ENCODE measurements at regions not wholly inside any gene's neighbourhood (a gene's known extent, or its start where the extent isn't known, plus 50 kb on each side); places are given as distances from the start of the nearest gene placed in this dataset.

DNA sequence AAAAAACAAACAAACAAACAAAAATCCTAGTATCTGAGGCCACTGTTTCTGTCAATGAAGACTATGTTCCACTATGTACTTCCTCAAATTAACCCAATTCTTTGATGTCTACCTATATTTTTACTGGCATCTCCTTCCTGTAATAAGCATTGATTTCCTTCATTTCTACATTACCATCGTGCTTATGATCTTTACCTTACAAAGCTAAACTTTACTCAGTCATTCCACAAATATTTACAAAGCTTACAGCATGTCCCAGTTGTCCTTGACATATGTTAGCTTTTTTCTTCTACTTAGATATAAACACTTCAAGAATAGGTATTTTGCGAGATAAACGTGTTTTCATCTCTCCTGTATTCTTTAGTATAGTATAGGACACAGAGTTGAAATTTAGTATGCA, 1090.9 kb downstream of the PCDH9 start:
- TF ChIP-seq, protein P1, sequence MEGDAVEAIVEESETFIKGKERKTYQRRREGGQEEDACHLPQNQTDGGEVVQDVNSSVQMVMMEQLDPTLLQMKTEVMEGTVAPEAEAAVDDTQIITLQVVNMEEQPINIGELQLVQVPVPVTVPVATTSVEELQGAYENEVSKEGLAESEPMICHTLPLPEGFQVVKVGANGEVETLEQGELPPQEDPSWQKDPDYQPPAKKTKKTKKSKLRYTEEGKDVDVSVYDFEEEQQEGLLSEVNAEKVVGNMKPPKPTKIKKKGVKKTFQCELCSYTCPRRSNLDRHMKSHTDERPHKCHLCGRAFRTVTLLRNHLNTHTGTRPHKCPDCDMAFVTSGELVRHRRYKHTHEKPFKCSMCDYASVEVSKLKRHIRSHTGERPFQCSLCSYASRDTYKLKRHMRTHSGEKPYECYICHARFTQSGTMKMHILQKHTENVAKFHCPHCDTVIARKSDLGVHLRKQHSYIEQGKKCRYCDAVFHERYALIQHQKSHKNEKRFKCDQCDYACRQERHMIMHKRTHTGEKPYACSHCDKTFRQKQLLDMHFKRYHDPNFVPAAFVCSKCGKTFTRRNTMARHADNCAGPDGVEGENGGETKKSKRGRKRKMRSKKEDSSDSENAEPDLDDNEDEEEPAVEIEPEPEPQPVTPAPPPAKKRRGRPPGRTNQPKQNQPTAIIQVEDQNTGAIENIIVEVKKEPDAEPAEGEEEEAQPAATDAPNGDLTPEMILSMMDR (conservative IDR thresholded peaks at IDR 0.05; ENCODE audit: low read depth, low read length) = no peak
- TF ChIP-seq POLR2A (IDR thresholded peaks at IDR 0.05; ENCODE audit: low read depth, low read length) = no peak
- TF ChIP-seq RCOR1 (IDR thresholded peaks at IDR 0.05; ENCODE audit: insufficient replicate concordance, low read length) = no peak
- TF ChIP-seq, protein P2, sequence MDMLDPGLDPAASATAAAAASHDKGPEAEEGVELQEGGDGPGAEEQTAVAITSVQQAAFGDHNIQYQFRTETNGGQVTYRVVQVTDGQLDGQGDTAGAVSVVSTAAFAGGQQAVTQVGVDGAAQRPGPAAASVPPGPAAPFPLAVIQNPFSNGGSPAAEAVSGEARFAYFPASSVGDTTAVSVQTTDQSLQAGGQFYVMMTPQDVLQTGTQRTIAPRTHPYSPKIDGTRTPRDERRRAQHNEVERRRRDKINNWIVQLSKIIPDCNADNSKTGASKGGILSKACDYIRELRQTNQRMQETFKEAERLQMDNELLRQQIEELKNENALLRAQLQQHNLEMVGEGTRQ (IDR thresholded peaks at IDR 0.05; ENCODE audit: low read depth, low read length) = no peak
- no peak for TF ChIP-seq RFX5 (IDR thresholded peaks at IDR 0.05; ENCODE audit: low read depth, low read length)
- TF ChIP-seq CHD1 (IDR thresholded peaks at IDR 0.05; ENCODE audit: low read depth, low read length) = no peak
- no peak for TF ChIP-seq RAD21 (IDR thresholded peaks at IDR 0.05; ENCODE audit: low read length)
- TF ChIP-seq, protein P3, sequence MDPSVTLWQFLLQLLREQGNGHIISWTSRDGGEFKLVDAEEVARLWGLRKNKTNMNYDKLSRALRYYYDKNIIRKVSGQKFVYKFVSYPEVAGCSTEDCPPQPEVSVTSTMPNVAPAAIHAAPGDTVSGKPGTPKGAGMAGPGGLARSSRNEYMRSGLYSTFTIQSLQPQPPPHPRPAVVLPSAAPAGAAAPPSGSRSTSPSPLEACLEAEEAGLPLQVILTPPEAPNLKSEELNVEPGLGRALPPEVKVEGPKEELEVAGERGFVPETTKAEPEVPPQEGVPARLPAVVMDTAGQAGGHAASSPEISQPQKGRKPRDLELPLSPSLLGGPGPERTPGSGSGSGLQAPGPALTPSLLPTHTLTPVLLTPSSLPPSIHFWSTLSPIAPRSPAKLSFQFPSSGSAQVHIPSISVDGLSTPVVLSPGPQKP (IDR thresholded peaks at IDR 0.05; ENCODE audit: borderline replicate concordance, low read depth, low read length) = no peak
- no peak for TF ChIP-seq SMC3 (IDR thresholded peaks at IDR 0.05; ENCODE audit: low read depth, low read length)
